HUES6 (cell line): ENCODE measurements at regions not wholly inside any gene's neighbourhood (a gene's known extent, or its start where the extent isn't known, plus 50 kb on each side); places are given as distances from the start of the nearest gene placed in this dataset.
"Not testable (repeated sequence)": the region's sequence is repeated elsewhere in the genome, so short reads cannot be mapped to it uniquely, and the experiment has no call there.

Source experiments
- H3K27ac ChIP-seq: 2 replicates; pipeline ENCODE4 v1.7.0; 2013; ENCODE audit warnings: low read depth, mild to moderate bottlenecking, low read length, inconsistent platforms
- H3K27me3 ChIP-seq: 2 replicates; pipeline ENCODE4 v1.6.1; 2013; ENCODE audit warnings: low read length; ENCODE audit not compliant: control insufficient read depth, insufficient read depth
- H3K36me3 ChIP-seq: 2 replicates; pipeline ENCODE4 v1.6.1; 2013; ENCODE audit warnings: low read length; ENCODE audit not compliant: control insufficient read depth, insufficient read depth
- H3K4me1 ChIP-seq: 2 replicates; pipeline ENCODE4 v1.6.1; 2013; ENCODE audit warnings: low read length; ENCODE audit not compliant: control insufficient read depth, insufficient read depth
- H3K4me3 ChIP-seq: 2 replicates; pipeline ENCODE4 v1.5.1; 2013; ENCODE audit warnings: low read depth, low read length
- H3K9ac ChIP-seq: one replicate; pipeline ENCODE4 v1.6.1; 2013; ENCODE audit warnings: mild to moderate bottlenecking, low read length
- H3K9me3 ChIP-seq: 2 replicates; pipeline ENCODE4 v1.6.1; 2013; ENCODE audit warnings: low read depth, low read length; ENCODE audit not compliant: control insufficient read depth, insufficient read depth

- no peaks in the 10 kb centered on the region for H3K9me3 ChIP-seq
- no peaks in the 10 kb centered on the region for H3K27me3 ChIP-seq
- no peak overlapping the region for H3K9ac ChIP-seq
- H3K27ac ChIP-seq: no peak overlapping the region
- no peaks in the 10 kb centered on the region for H3K4me1 ChIP-seq
- H3K36me3 ChIP-seq: no peaks in the 10 kb centered on the region
- no peak overlapping the region for H3K4me3 ChIP-seq
Measured at GRCh38 chr7:86454753-86455152, 189.0 kb upstream of the GRM3 start.

GRCh38 chr7:86453454-86453853, 190.3 kb upstream of the GRM3 start:
- no peak overlapping the region for H3K27ac ChIP-seq
- no peak overlapping the region for H3K9ac ChIP-seq
- H3K4me3 ChIP-seq: no peak overlapping the region
- H3K9me3 ChIP-seq: no peaks in the 10 kb centered on the region
- H3K36me3 ChIP-seq: no peaks in the 10 kb centered on the region
- H3K27me3 ChIP-seq: no peaks in the 10 kb centered on the region
- H3K4me1 ChIP-seq: no peaks in the 10 kb centered on the region

DNA sequence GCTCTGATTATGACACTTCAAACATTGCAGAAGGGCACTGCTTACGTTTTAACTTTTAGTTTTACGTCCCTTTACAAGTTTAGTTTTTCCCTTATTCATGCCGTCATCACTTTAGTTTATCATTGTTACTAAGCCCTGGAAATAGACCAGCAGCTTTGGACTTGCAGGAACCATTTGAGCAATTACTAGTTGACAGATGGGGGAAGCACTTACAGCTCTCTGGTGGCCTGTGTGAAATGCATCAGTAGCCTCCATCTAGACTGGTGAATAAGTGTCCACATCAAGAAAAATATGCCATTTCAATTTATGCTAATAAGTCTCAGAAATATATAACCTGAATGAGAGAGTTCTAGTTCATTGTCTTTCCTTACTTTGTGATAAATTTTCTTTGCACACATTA, 194.9 kb upstream of the GRM3 start:
- no peaks in the 10 kb centered on the region for H3K27me3 ChIP-seq
- no peaks in the 10 kb centered on the region for H3K9me3 ChIP-seq
- no peak overlapping the region for H3K9ac ChIP-seq
- H3K27ac ChIP-seq: no peak overlapping the region
- no peaks in the 10 kb centered on the region for H3K36me3 ChIP-seq
- H3K4me3 ChIP-seq: no peak overlapping the region
- no peaks in the 10 kb centered on the region for H3K4me1 ChIP-seq

GRCh38 chr7:86445285-86445684, 198.4 kb upstream of the GRM3 start:
- Histone ChIP-seq H3K9ac (no peak overlapping the region), H3K9me3 (no peaks in the 10 kb centered on the region), H3K27ac (no peak overlapping the region), H3K36me3 (no peaks in the 10 kb centered on the region), H3K27me3 (no peaks in the 10 kb centered on the region), H3K4me1 (no peaks in the 10 kb centered on the region), H3K4me3 (no peak overlapping the region)

DNA sequence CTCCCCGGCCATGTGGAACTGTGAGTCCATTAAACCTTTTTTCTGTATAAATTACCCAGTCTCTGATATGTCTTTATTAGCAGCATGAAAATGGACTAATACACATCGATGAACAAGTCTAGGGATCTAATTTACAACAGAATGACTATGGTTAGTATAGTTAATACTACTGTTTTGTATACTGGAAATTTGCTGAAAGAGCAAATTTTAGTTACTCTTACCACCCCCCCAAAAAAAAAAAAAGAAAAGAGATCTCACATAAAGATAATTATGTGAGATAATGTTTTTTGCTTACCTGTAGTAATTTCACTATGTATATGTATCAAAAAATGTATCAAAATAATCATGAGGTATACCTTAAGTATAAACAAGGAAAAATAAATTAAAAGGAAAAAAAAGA, 199.5 kb upstream of the GRM3 start:
- Histone ChIP-seq H3K9ac (no peak overlapping the region), H3K27me3 (no peaks in the 10 kb centered on the region), H3K36me3 (no peaks in the 10 kb centered on the region), H3K27ac (no peak overlapping the region), H3K4me1 (no peaks in the 10 kb centered on the region), H3K9me3 (no peaks in the 10 kb centered on the region), H3K4me3 (no peak overlapping the region)

GRCh38 chr7:86440420-86440819, 203.3 kb upstream of the GRM3 start:
- H3K36me3 ChIP-seq, H3K4me1 ChIP-seq, H3K27me3 ChIP-seq, H3K9ac ChIP-seq, H3K9me3 ChIP-seq, H3K4me3 ChIP-seq, H3K27ac ChIP-seq: not testable (repeated sequence)

GRCh38 chr7:86437951-86438450, 205.7 kb upstream of the GRM3 start:
- Histone ChIP-seq H3K27ac (no peak overlapping the region), H3K4me3 (no peak overlapping the region), H3K36me3 (no peaks in the 10 kb centered on the region), H3K9ac (no peak overlapping the region), H3K4me1 (no peaks in the 10 kb centered on the region), H3K27me3 (no peaks in the 10 kb centered on the region), H3K9me3 (no peaks in the 10 kb centered on the region)

- Histone ChIP-seq H3K9me3 (no peaks in the 10 kb centered on the region), H3K4me3 (no peak overlapping the region), H3K9ac (no peak overlapping the region), H3K27ac (no peak overlapping the region), H3K4me1 (no peaks in the 10 kb centered on the region), H3K27me3 (no peaks in the 10 kb centered on the region), H3K36me3 (no peaks in the 10 kb centered on the region)
Measured at GRCh38 chr7:86431761-86432160, 211.9 kb upstream of the GRM3 start.

DNA sequence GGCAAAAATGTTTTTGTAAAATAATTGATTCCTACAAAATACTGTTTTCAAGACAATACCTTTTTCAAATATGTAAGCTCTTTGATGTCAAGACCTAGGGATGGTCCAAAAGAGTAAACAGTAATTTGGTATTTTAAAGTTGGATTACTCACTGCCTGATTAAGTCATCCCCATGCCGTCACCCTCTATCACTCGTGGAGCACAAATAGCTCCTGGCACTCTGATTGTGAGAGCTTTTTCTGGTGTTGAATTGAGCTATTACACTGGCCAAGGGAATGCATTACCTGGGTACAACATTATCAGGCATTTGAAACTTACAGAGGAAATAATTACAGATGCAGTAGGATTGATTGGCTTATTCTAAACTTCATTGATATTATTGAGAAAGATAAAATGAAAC, 231.9 kb upstream of the GRM3 start:
- no peak overlapping the region for H3K4me3 ChIP-seq
- no peaks in the 10 kb centered on the region for H3K4me1 ChIP-seq
- H3K36me3 ChIP-seq: no peaks in the 10 kb centered on the region
- no peak overlapping the region for H3K27ac ChIP-seq
- no peaks in the 10 kb centered on the region for H3K27me3 ChIP-seq
- H3K9me3 ChIP-seq: no peaks in the 10 kb centered on the region
- H3K9ac ChIP-seq: no peak overlapping the region

DNA sequence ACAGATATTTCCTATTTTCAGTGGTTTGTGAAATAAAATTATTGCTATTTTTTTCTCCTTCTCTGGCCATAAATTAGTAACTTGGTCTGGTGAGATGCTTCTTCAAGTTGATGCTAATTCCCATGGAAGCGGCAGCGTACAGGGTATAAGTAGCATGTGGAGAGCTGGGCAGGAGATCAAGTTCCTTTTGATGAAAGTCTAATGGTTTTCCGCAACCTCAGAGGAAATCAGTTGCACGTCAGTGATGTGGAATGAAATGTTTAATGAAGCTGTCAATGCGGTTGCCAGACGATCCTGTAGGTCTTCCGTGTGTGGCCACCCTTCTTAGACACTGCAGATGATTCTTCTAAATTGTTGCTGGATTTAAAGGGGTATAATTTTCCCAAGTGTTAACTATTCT, 236.4 kb upstream of the GRM3 start:
- Histone ChIP-seq H3K4me1 (no peaks in the 10 kb centered on the region), H3K9me3 (no peaks in the 10 kb centered on the region), H3K9ac (no peak overlapping the region)

DNA sequence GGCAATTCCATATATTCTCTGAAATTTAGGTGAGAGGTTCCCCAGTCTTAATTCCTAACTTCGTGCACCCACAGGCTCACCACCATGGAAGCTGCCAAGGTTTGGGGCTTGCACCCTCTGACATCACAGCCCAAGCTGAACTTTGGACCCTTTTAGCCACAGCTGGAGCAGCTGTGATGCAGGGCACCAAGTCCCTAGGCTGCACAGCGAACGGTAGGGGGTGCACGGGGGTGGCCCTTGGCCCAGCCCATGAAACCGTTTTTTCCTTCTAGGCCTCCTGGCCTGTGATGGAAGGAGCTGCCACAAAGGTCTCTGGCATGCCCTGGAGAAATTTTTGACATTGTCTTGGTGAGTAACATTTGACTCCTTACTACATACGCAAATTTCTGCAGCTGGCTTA, 251.9 kb upstream of the GRM3 start:
- H3K4me3 ChIP-seq: no peak overlapping the region
- no peaks in the 10 kb centered on the region for H3K27me3 ChIP-seq
- H3K4me1 ChIP-seq: no peaks in the 10 kb centered on the region
- no peaks in the 10 kb centered on the region for H3K36me3 ChIP-seq
- peaks cover 18% of the 10 kb centered on the region for H3K9me3 ChIP-seq
- H3K9ac ChIP-seq: no peak overlapping the region
- H3K27ac ChIP-seq: no peak overlapping the region

More for the DNA sequence above, 236.4 kb upstream of the GRM3 start:
- Histone ChIP-seq H3K4me3 (no peak overlapping the region), H3K27ac (no peak overlapping the region), H3K27me3 (no peaks in the 10 kb centered on the region), H3K36me3 (no peaks in the 10 kb centered on the region)

DNA sequence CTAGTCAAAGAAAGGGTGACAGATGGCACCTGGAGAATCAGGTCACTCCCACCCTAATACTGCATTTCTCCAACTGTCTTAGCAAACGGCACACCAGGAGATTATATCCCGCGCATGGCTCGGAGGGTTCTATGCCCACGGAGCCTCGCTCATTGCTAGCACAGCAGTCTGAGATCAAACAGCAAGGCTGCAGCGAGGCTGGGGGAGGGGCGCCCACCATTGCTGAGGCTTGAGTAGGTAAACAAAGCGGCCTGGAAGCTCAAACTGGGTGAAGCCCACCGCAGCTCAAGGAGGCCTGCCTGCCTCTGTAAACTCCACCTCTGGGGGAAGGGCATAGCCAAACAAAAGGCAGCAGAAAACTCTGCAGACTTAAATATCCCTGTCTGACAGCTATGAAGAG, 268.1 kb upstream of the GRM3 start:
- not testable (repeated sequence) for H3K4me3 ChIP-seq, H3K9me3 ChIP-seq, H3K27ac ChIP-seq, H3K27me3 ChIP-seq, H3K9ac ChIP-seq, H3K4me1 ChIP-seq, H3K36me3 ChIP-seq
